ENCODE measurements at regions not wholly inside any gene's neighbourhood (a gene's known extent, or its start where the extent isn't known, plus 50 kb on each side); places are given as distances from the start of the nearest gene placed in this dataset.

- H3K4me1 ChIP-seq (ENCODE audit: low read length) = no peaks in the 10 kb centered on the region
- no peaks in the 10 kb centered on the region for H3K27me3 ChIP-seq (ENCODE audit: low read depth, low read length)
- no peak for TF ChIP-seq EZH2phosphoT487 (IDR thresholded peaks at IDR 0.05; ENCODE audit: low read depth)
- TF ChIP-seq, protein P1, sequence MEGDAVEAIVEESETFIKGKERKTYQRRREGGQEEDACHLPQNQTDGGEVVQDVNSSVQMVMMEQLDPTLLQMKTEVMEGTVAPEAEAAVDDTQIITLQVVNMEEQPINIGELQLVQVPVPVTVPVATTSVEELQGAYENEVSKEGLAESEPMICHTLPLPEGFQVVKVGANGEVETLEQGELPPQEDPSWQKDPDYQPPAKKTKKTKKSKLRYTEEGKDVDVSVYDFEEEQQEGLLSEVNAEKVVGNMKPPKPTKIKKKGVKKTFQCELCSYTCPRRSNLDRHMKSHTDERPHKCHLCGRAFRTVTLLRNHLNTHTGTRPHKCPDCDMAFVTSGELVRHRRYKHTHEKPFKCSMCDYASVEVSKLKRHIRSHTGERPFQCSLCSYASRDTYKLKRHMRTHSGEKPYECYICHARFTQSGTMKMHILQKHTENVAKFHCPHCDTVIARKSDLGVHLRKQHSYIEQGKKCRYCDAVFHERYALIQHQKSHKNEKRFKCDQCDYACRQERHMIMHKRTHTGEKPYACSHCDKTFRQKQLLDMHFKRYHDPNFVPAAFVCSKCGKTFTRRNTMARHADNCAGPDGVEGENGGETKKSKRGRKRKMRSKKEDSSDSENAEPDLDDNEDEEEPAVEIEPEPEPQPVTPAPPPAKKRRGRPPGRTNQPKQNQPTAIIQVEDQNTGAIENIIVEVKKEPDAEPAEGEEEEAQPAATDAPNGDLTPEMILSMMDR (IDR thresholded peaks at IDR 0.05; ENCODE audit: low read depth, low read length) = no peak
- H3K9ac ChIP-seq (ENCODE audit: low read length) = no peak overlapping the region
- H3K9me3 ChIP-seq (ENCODE audit: insufficient read depth, low read length) = no peaks in the 10 kb centered on the region
- H3K4me3 ChIP-seq (ENCODE audit: low read length) = no peak overlapping the region
- no peak overlapping the region for H3K27ac ChIP-seq (ENCODE audit: low read length)
- H3K79me2 ChIP-seq (ENCODE audit: low read length) = no peaks in the 10 kb centered on the region
- H3K36me3 ChIP-seq (replicated peaks; ENCODE audit: low read depth, low read length) = no peaks in the 10 kb centered on the region
- H4K20me1 ChIP-seq (ENCODE audit: insufficient read depth, low read length) = no peaks in the 10 kb centered on the region
- no peak overlapping the region for H3K4me2 ChIP-seq (ENCODE audit: low read length)
- no peak overlapping the region for H2AFZ ChIP-seq (ENCODE audit: low read depth, low read length)
Observed at GRCh38 chr16:5854027-5854426, 756.4 kb upstream of the EEF2KMT start.

DNA sequence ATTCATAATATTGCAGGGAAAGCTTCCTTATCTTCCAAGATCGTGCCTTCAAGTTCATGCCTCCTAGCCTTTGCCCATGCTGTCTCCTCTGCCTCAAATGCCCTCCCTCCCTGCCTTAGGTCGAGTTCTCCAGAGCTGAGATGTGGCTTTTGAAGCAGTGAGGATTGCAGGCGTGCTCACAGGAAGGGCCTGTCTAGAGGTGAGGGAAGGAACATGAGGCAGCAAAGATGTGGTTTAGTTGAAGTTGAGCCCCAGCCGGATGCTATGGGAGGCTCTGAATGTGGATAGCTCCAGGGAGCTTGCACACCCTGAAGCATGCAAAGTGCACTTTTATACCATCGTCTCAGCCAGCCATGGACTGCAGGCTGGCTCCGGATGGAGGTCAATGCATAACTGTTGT is 754.6 kb upstream of the EEF2KMT start:
- no peaks in the 10 kb centered on the region for H3K9me3 ChIP-seq (ENCODE audit: insufficient read depth, low read length)
- H2AFZ ChIP-seq (ENCODE audit: low read depth, low read length) = no peak overlapping the region
- TF ChIP-seq EZH2phosphoT487 (IDR thresholded peaks at IDR 0.05; ENCODE audit: low read depth) = no peak
- TF ChIP-seq, protein P1 (IDR thresholded peaks at IDR 0.05; ENCODE audit: low read depth, low read length) = no peak
- H3K27ac ChIP-seq (ENCODE audit: low read length) = no peak overlapping the region
- no peak overlapping the region for H3K4me3 ChIP-seq (ENCODE audit: low read length)
- no peaks in the 10 kb centered on the region for H3K4me1 ChIP-seq (ENCODE audit: low read length)
- H4K20me1 ChIP-seq (ENCODE audit: insufficient read depth, low read length) = no peaks in the 10 kb centered on the region
- H3K27me3 ChIP-seq (ENCODE audit: low read depth, low read length) = no peaks in the 10 kb centered on the region
- H3K4me2 ChIP-seq (ENCODE audit: low read length) = no peak overlapping the region
- H3K79me2 ChIP-seq (ENCODE audit: low read length) = no peaks in the 10 kb centered on the region
- H3K36me3 ChIP-seq (replicated peaks; ENCODE audit: low read depth, low read length) = no peaks in the 10 kb centered on the region
- no peak overlapping the region for H3K9ac ChIP-seq (ENCODE audit: low read length)

GRCh38 chr16:5851393-5851982 is 753.9 kb upstream of the EEF2KMT start:
- Histone ChIP-seq H3K36me3 (replicated peaks; ENCODE audit: low read depth, low read length) (no peaks in the 10 kb centered on the region), H2AFZ (ENCODE audit: low read depth, low read length) (no peak overlapping the region), H3K9me3 (ENCODE audit: insufficient read depth, low read length) (no peaks in the 10 kb centered on the region), H3K4me3 (ENCODE audit: low read length) (no peak overlapping the region), H3K79me2 (ENCODE audit: low read length) (no peaks in the 10 kb centered on the region), H3K4me2 (ENCODE audit: low read length) (no peak overlapping the region), H3K27ac (ENCODE audit: low read length) (no peak overlapping the region), H3K9ac (ENCODE audit: low read length) (no peak overlapping the region), H3K4me1 (ENCODE audit: low read length) (no peaks in the 10 kb centered on the region), H4K20me1 (ENCODE audit: insufficient read depth, low read length) (no peaks in the 10 kb centered on the region), H3K27me3 (ENCODE audit: low read depth, low read length) (no peaks in the 10 kb centered on the region)
- TF ChIP-seq, protein P1 (IDR thresholded peaks at IDR 0.05; ENCODE audit: low read depth, low read length) = no peak
- no peak for TF ChIP-seq EZH2phosphoT487 (IDR thresholded peaks at IDR 0.05; ENCODE audit: low read depth)

DNA sequence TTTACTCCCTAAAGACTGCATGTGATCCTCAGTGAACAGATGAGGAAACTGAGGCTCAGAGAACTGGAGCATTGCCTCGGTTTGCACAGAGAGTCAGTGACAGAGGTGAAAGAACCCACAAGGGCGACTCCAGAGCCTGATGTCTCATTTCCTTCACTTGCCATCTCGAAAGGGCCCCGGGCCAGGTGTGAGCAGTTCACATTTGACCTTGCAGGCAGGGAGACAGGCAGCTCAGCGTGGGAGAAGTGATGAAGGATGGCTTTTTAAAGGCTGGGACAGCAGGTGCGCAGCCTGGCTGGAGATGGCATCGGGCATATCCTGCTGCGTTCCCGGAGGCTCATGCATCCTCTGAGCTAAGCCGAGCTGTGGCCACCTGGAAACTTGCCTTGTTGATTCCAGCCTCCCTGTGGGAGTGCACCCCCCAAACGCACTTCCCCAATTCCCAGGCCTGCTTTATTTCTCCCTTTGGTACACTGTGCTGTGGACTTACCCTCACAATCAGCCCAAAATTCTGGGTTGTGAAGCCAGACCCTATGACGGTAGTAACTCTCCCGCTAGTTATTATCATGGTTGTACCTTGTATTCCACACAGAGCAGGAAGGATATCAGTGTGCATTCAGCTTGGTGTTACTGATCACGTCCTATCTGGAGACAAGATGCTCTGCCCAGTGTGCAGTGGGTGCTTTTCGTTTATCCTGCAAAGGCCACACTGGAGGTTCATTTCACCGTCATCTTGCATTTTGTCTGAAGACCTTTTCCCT is 753.2 kb upstream of the EEF2KMT start:
- H3K36me3 ChIP-seq (replicated peaks; ENCODE audit: low read depth, low read length) = no peaks in the 10 kb centered on the region
- no peaks in the 10 kb centered on the region for H3K4me1 ChIP-seq (ENCODE audit: low read length)
- no peak overlapping the region for H3K4me2 ChIP-seq (ENCODE audit: low read length)
- H2AFZ ChIP-seq (ENCODE audit: low read depth, low read length) = no peak overlapping the region
- no peak overlapping the region for H3K4me3 ChIP-seq (ENCODE audit: low read length)
- no peaks in the 10 kb centered on the region for H3K79me2 ChIP-seq (ENCODE audit: low read length)
- no peak overlapping the region for H3K27ac ChIP-seq (ENCODE audit: low read length)
- TF ChIP-seq EZH2phosphoT487 (IDR thresholded peaks at IDR 0.05; ENCODE audit: low read depth) = no peak
- TF ChIP-seq, protein P1 (IDR thresholded peaks at IDR 0.05; ENCODE audit: low read depth, low read length) = no peak
- no peaks in the 10 kb centered on the region for H3K27me3 ChIP-seq (ENCODE audit: low read depth, low read length)
- H3K9me3 ChIP-seq (ENCODE audit: insufficient read depth, low read length) = no peaks in the 10 kb centered on the region
- H3K9ac ChIP-seq (ENCODE audit: low read length) = no peak overlapping the region
- no peaks in the 10 kb centered on the region for H4K20me1 ChIP-seq (ENCODE audit: insufficient read depth, low read length)
